ENCODE measurements at regions not wholly inside any gene's neighbourhood (a gene's known extent, or its start where the extent isn't known, plus 50 kb on each side); places are given as distances from the start of the nearest gene placed in this dataset.

GRCh38 chr7:42452356-42452755, 215.3 kb upstream of the GLI3 start:
- ATAC-seq (no peak), DNase-seq (no peak)
- WGBS, 3 donors: 79 to 89% (median 82%) methylated on average over 4 of the region's 4 CpGs
- no peaks in the 10 kb centered on the region for H3K9me3 ChIP-seq
- H3K4me1 ChIP-seq: no peaks in the 10 kb centered on the region
- no peak for TF ChIP-seq CTCF (IDR thresholded peaks at IDR 0.05)
- H3K27me3 ChIP-seq (ENCODE audit: insufficient read depth in 3 of 3, low read length in 2 of 3): no peaks in the 10 kb centered on the region
- intact Hi-C loops (cut with DNase I): no loop called here
- H3K36me3 ChIP-seq (ENCODE audit: insufficient read depth in 1 of 2, low read depth in 1 of 2): no peaks in the 10 kb centered on the region
- no peak overlapping the region for H3K4me3 ChIP-seq
- H3K27ac ChIP-seq: no peak overlapping the region

- ATAC-seq (no peak), DNase-seq (no peak)
- Histone ChIP-seq H3K27ac (no peak overlapping the region), H3K36me3 (ENCODE audit: insufficient read depth in 1 of 2, low read depth in 1 of 2) (no peaks in the 10 kb centered on the region), H3K27me3 (ENCODE audit: insufficient read depth in 3 of 3, low read length in 2 of 3) (no peaks in the 10 kb centered on the region), H3K4me3 (no peak overlapping the region), H3K4me1 (no peaks in the 10 kb centered on the region), H3K9me3 (no peaks in the 10 kb centered on the region)
- WGBS, 3 donors: 92 to 98% (median 93%) methylated on average over 5 of the region's 5 CpGs
- intact Hi-C loops (cut with DNase I): no loop called here
- TF ChIP-seq CTCF (IDR thresholded peaks at IDR 0.05): no peak
These were observed 212.4 kb upstream of the GLI3 start for GRCh38 chr7:42449431-42449830.

GRCh38 chr7:42448901-42449300, 211.9 kb upstream of the GLI3 start:
- intact Hi-C loops (cut with DNase I): no loop called here
- Histone ChIP-seq H3K27me3 (ENCODE audit: insufficient read depth in 3 of 3, low read length in 2 of 3) (no peaks in the 10 kb centered on the region), H3K27ac (no peak overlapping the region), H3K4me1 (no peaks in the 10 kb centered on the region), H3K4me3 (no peak overlapping the region), H3K36me3 (ENCODE audit: insufficient read depth in 1 of 2, low read depth in 1 of 2) (no peaks in the 10 kb centered on the region), H3K9me3 (no peaks in the 10 kb centered on the region)
- no peak for ATAC-seq
- 47 to 68% (median 56%) methylated on average over 1 of the region's 1 CpG for WGBS, 3 donors
- TF ChIP-seq CTCF (IDR thresholded peaks at IDR 0.05): no peak
- no peak for DNase-seq

GRCh38 chr7:42445691-42446090, 208.7 kb upstream of the GLI3 start:
- Histone ChIP-seq H3K9me3 (peaks cover 4% of the 10 kb centered on the region), H3K27ac (no peak overlapping the region), H3K27me3 (ENCODE audit: insufficient read depth in 3 of 3, low read length in 2 of 3) (no peaks in the 10 kb centered on the region), H3K4me3 (no peak overlapping the region), H3K4me1 (no peaks in the 10 kb centered on the region), H3K36me3 (ENCODE audit: insufficient read depth in 1 of 2, low read depth in 1 of 2) (no peaks in the 10 kb centered on the region)
- no peak for DNase-seq
- no peak for ATAC-seq
- intact Hi-C loops (cut with DNase I): no loop called here
- TF ChIP-seq CTCF (IDR thresholded peaks at IDR 0.05): no peak

- peaks cover 19% of the 10 kb centered on the region for H3K9me3 ChIP-seq
- WGBS, 3 donors: 94 to 99% (median 95%) methylated on average over 5 of the region's 5 CpGs
These were observed 203.9 kb upstream of the GLI3 start for GRCh38 chr7:42440951-42441350.

More at GRCh38 chr7:42440951-42441350, 203.9 kb upstream of the GLI3 start:
- Histone ChIP-seq H3K27ac (no peak overlapping the region), H3K4me3 (no peak overlapping the region), H3K27me3 (ENCODE audit: insufficient read depth in 3 of 3, low read length in 2 of 3) (no peaks in the 10 kb centered on the region), H3K36me3 (ENCODE audit: insufficient read depth in 1 of 2, low read depth in 1 of 2) (no peaks in the 10 kb centered on the region), H3K4me1 (no peaks in the 10 kb centered on the region)
- DNase-seq (no peak), ATAC-seq (no peak)
- intact Hi-C loops (cut with DNase I): no loop called here
- TF ChIP-seq CTCF (IDR thresholded peaks at IDR 0.05): no peak
